ENCODE measurements at regions not wholly inside any gene's neighbourhood (a gene's known extent, or its start where the extent isn't known, plus 50 kb on each side); places are given as distances from the start of the nearest gene placed in this dataset.

DNA sequence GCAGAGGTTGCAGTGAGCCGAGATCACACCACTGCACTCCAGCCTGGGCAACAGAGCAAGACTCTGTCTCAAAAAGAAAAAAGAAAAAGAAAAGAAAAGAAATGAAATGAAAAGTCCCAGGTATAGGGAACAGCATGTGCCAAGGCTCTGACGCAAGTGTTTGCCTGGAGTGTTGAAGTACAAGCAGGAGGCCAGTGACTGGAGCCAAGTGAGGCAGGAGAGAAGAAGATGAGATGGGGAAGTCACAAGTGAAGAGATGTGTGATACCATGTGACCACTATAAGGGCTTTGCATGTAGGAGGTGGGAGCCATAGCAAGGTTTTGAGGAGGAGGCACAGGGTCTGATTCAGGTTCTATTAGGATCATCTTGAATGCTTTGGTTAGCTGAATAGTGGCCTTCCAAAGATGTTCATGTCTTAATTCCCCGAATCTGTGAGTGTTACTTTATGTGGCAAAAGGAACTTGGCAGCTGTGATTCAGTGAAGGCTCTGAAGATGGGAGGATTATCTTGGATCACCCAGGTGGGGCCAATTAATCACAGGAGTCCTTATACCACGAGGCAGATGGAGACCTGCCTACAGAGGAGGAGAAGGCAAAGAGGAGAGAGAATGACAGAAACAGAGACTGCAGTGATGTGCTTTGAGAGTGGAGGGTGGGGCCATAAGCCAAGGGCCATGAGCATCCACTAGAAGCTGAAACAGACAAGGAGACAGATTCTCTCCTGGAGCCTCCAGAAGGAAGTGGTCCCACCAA is 91.1 kb upstream of the PTPN1 start:
- TF ChIP-seq, protein P1, sequence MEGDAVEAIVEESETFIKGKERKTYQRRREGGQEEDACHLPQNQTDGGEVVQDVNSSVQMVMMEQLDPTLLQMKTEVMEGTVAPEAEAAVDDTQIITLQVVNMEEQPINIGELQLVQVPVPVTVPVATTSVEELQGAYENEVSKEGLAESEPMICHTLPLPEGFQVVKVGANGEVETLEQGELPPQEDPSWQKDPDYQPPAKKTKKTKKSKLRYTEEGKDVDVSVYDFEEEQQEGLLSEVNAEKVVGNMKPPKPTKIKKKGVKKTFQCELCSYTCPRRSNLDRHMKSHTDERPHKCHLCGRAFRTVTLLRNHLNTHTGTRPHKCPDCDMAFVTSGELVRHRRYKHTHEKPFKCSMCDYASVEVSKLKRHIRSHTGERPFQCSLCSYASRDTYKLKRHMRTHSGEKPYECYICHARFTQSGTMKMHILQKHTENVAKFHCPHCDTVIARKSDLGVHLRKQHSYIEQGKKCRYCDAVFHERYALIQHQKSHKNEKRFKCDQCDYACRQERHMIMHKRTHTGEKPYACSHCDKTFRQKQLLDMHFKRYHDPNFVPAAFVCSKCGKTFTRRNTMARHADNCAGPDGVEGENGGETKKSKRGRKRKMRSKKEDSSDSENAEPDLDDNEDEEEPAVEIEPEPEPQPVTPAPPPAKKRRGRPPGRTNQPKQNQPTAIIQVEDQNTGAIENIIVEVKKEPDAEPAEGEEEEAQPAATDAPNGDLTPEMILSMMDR (IDR thresholded peaks at IDR 0.05 in 4 of 5, conservative IDR thresholded peaks at IDR 0.05 in 1 of 5) = no peak
- no peak for TF ChIP-seq POLR2A (IDR thresholded peaks at IDR 0.05)

Data from gastrocnemius medialis (tissue), 4 donors.